GM12873 (cell line): ENCODE measurements at regions not wholly inside any gene's neighbourhood (a gene's known extent, or its start where the extent isn't known, plus 50 kb on each side); places are given as distances from the start of the nearest gene placed in this dataset.

Experiments used
- CTCF ChIP-seq: IDR thresholded peaks from 2 replicates; pipeline ENCODE4 v1.5.1; 2012; ENCODE audit warnings: low read depth, mild to moderate bottlenecking, moderate library complexity, low read length, control low read depth; ENCODE audit not compliant: insufficient read depth; ENCODE audit errors: missing control alignments

- TF ChIP-seq CTCF, result no peak
Measured at GRCh38 chr3:106759731-106760130, 617.5 kb upstream of the CCDC54 start.

- no peak for TF ChIP-seq CTCF
Measured at GRCh38 chr3:106765342-106765741, 611.9 kb upstream of the CCDC54 start.

- TF ChIP-seq CTCF, result no peak
Measured at GRCh38 chr3:106768941-106769480, 608.2 kb upstream of the CCDC54 start.

GRCh38 chr3:106773795-106774194 is 603.4 kb upstream of the CCDC54 start:
- TF ChIP-seq CTCF, result no peak

GRCh38 chr3:106783231-106783630 is 594.0 kb upstream of the CCDC54 start:
- no peak for TF ChIP-seq CTCF

- TF ChIP-seq CTCF, result no peak
Measured at GRCh38 chr3:106789276-106789675, 588.0 kb upstream of the CCDC54 start.

GRCh38 chr3:106792716-106793115 is 584.5 kb upstream of the CCDC54 start:
- TF ChIP-seq CTCF, result no peak
